GM06990 (cell line): ENCODE measurements at regions not wholly inside any gene's neighbourhood (a gene's known extent, or its start where the extent isn't known, plus 50 kb on each side); places are given as distances from the start of the nearest gene placed in this dataset.
"Not testable (repeated sequence)": the region's sequence is repeated elsewhere in the genome, so short reads cannot be mapped to it uniquely, and the experiment has no call there.

ENCODE experiments used
- DNase-seq: peaks from one replicate; pipeline ENCODE4 v3.0.0-alpha.2; 2011; ENCODE audit not compliant: insufficient read length; ENCODE audit errors: extremely low read depth
- H3K27me3 ChIP-seq: replicated peaks from 2 replicates; pipeline ENCODE4 v1.6.0; 2011; ENCODE audit warnings: low read length; ENCODE audit not compliant: control insufficient read depth, insufficient read depth
- H3K36me3 ChIP-seq: 2 replicates; pipeline ENCODE4 v1.5.1; 2011; ENCODE audit warnings: low read length; ENCODE audit not compliant: control insufficient read depth, insufficient read depth
- H3K4me3 ChIP-seq: replicated peaks from 2 replicates; pipeline ENCODE4 v1.5.1; 2011; ENCODE audit warnings: low read depth, mild to moderate bottlenecking, control low read depth, low read length
- TF ChIP-seq, protein P1 (sequence below): IDR thresholded peaks from 2 replicates; pipeline ENCODE4 v1.5.1; 2011; ENCODE audit warnings: low read length, control low read depth, mild to moderate bottlenecking, inconsistent platforms; ENCODE audit not compliant: insufficient read depth, poor library complexity, severe bottlenecking

DNA sequence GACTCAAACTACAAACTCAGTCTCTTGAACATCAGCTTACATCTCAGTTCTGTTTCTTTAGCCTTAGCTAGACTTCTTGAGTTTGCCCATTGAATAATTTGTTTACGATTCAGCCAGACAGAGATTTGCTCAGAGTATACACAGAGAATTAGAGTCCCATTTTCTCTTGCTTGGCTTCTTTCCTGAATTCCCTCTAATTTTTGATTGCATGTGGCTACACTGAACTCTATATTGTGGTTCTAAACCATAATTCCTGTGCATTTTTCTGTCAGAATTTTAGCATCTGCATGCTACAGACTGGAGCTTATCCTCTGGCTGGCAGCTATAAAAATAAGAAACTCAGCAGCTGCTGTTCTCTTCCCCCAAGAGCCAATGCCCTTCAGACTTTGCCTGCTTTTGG lies 354.9 kb downstream of the MDFIC start:
- TF ChIP-seq, protein P1, sequence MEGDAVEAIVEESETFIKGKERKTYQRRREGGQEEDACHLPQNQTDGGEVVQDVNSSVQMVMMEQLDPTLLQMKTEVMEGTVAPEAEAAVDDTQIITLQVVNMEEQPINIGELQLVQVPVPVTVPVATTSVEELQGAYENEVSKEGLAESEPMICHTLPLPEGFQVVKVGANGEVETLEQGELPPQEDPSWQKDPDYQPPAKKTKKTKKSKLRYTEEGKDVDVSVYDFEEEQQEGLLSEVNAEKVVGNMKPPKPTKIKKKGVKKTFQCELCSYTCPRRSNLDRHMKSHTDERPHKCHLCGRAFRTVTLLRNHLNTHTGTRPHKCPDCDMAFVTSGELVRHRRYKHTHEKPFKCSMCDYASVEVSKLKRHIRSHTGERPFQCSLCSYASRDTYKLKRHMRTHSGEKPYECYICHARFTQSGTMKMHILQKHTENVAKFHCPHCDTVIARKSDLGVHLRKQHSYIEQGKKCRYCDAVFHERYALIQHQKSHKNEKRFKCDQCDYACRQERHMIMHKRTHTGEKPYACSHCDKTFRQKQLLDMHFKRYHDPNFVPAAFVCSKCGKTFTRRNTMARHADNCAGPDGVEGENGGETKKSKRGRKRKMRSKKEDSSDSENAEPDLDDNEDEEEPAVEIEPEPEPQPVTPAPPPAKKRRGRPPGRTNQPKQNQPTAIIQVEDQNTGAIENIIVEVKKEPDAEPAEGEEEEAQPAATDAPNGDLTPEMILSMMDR, result no peak
- Histone ChIP-seq H3K36me3 (no peaks in the 10 kb centered on the region), H3K27me3 (no peaks in the 10 kb centered on the region), H3K4me3 (no peak overlapping the region)
- no peak for DNase-seq

DNA sequence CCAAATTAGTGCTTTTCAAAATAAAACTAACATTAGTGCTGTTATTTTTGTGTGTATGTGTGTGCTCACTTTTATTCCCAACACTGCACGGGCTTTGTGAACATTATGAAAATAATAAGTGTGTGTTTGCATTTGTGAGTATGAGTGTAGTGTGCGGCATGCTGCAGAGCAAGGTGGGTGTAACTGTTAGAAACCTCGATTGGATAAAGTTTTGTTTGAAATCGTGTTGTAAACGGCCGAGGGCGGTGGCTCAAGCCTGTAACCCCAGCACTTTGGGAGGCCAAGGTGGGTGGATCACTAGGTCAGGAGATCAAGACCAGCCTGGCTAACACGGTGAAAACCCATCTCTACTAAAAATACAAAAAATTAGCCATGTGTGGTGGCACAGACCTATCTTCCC lies 352.0 kb downstream of the MDFIC start:
- H3K27me3 ChIP-seq, DNase-seq, H3K36me3 ChIP-seq, H3K4me3 ChIP-seq: not testable (repeated sequence)

DNA sequence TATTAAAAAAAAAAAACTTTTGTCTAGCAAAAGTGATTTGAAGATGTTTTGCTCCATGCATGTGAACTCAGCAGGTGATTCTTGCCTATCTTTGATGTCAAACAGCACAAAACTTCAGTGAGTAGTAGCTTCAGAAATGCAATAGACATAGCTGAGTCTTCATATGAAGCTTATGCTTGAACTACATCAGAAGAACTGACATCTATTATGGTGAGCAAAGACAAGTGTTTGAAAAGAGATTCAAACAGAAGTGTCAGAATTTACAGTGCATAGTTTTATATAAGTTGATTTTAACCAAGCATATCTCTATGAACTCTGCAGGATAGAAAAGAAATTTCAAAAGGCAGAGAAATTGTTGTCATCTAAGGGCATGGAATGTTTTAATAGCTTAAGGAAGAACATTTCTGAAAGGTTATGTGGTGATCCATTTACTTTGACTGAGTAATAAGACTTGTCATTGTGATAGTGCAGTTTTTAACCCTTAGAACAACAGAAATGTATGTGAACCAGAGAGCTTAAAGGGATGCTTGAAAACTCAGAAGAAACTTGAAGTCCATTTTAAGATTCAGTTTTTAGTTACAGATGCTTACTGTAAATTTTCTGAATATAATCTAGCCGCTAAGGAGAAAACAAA lies 351.4 kb downstream of the MDFIC start:
- no peak overlapping the region for H3K4me3 ChIP-seq
- H3K36me3 ChIP-seq, result no peaks in the 10 kb centered on the region
- no peak for DNase-seq
- TF ChIP-seq, protein P1, result no peak
- no peaks in the 10 kb centered on the region for H3K27me3 ChIP-seq

DNA sequence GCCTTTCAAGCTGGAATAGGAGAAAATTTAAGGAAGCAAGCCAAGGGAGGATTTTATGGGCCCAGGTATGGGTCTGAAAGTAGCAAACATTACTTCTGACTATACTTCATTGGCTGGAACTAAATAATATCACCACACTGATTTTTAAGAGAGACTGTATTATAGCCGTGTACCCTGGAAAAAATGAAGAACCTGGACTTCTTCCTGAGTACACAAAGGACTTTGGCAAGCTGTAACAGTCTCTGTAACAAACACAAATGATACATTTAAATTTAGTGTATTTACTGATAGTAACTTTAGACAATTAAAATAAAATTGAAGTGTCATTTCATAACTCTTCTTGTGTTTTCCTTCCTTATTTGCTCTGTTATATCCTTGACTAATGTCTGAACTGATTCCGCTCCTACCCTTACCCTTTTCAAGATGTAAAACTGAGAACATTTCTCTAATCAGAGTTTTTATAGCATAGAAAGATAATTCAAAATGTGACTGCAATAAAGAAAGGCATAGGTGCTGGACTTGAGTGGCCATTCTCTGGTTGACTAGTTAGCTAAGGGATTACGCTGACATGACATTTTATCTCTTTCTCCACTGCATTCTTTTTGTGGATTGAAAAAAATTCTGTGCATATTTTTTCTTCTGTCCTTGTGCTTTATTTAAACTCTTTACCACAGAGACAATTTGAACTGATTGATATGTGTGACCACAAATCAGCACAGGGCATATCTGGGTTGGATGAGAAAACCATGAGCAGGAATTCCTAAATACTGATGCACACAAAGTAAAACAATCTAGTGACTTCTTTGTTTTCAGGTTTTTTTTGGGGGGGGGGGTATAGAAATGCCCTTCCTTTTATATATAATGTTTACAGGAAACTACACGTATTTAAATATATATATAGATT lies 349.7 kb downstream of the MDFIC start:
- DNase-seq, result no peak
- Histone ChIP-seq H3K36me3 (no peaks in the 10 kb centered on the region), H3K27me3 (no peaks in the 10 kb centered on the region), H3K4me3 (no peak overlapping the region)
- TF ChIP-seq, protein P1, result no peak

DNA sequence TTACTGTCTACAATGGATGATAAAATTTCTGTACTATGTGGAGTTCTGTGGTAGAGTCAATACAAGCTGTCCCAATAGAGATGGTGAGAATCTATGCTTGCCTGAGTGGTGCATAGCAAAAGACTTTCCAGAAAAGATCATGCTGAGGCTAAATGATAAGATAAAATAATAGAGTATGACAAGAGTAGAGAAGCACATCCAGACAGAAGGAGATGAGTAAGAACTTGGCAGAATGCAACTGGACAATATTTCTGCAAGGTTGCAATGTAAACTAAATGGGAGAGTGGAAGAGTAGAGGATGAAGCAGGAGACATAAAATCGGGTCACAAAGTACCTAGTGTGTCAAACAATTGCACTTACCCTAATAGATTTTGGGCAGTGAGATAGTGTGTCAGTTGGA lies 347.6 kb downstream of the MDFIC start:
- Histone ChIP-seq H3K4me3 (no peak overlapping the region), H3K36me3 (no peaks in the 10 kb centered on the region), H3K27me3 (no peaks in the 10 kb centered on the region)
- no peak for DNase-seq
- TF ChIP-seq, protein P1, result no peak

DNA sequence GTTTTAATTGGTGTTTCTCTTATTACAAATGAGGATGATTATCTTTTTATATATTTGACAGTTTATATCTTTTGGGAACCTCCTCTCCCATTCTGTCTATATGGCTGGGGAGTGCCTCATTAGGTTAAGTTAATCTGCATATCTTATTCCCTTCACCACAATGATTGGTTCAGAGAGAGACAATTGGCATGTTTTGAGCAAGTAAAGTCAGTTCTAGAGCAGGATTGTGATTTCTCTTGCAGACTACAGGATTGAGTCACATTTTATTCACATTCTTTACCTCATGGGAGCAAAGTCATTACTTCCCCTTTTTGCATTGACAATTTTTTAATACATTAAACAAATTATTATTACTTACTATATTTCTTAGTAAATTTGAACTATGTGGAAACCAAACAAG lies 345.6 kb downstream of the MDFIC start:
- TF ChIP-seq, protein P1, result no peak
- no peak for DNase-seq
- Histone ChIP-seq H3K36me3 (no peaks in the 10 kb centered on the region), H3K4me3 (no peak overlapping the region), H3K27me3 (no peaks in the 10 kb centered on the region)
